CD4-positive, alpha-beta T cell treated with Interleukin-4 for 1 hour (primary cell): ENCODE measurements at regions not wholly inside any gene's neighbourhood (a gene's known extent, or its start where the extent isn't known, plus 50 kb on each side); places are given as distances from the start of the nearest gene placed in this dataset.

Experiments used
- DNase-seq, 2 donors: peaks; one replicate each; pipeline ENCODE4 v3.0.0-alpha.2; 2020 to 2022

GRCh38 chr3:102605153-102605552, 170.3 kb downstream of the ZPLD1 start:
- DNase-seq: no peak

GRCh38 chr3:102608875-102609274, 174.1 kb downstream of the ZPLD1 start:
- DNase-seq: no peak

- no peak for DNase-seq
These were observed 179.3 kb downstream of the ZPLD1 start for GRCh38 chr3:102614021-102614569.

- no peak for DNase-seq
These were observed 179.8 kb downstream of the ZPLD1 start for GRCh38 chr3:102614585-102614984.

DNA sequence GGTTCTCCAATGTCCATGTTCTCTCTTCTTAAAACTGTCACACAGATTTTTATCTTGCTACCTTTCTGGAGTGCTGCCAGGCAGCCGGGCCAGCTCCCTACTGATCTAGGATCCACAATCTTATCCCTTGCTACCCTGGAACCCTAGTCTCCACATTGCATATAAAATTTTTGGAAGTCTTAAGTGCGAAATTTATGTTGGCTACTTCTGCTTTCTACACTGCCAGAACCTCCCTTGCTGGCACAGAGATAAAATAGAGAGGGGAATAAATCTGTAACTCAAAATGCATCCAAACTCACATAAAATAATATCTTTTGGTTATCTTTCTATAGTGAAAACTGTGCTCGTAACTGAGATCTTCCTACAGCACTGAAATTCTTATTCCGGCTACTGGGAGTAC, 182.6 kb downstream of the ZPLD1 start:
- DNase-seq: no peak

- no peak for DNase-seq
These were observed 184.5 kb downstream of the ZPLD1 start for GRCh38 chr3:102619361-102619760.

GRCh38 chr3:102629943-102630342, 195.1 kb downstream of the ZPLD1 start:
- DNase-seq: no peak

GRCh38 chr3:102630531-102630930, 195.7 kb downstream of the ZPLD1 start:
- DNase-seq: no peak

GRCh38 chr3:102643546-102643945, 208.7 kb downstream of the ZPLD1 start:
- no peak for DNase-seq

- no peak for DNase-seq
These were observed 211.7 kb downstream of the ZPLD1 start for GRCh38 chr3:102646557-102646956.

GRCh38 chr3:102660653-102661052, 225.8 kb downstream of the ZPLD1 start:
- DNase-seq: no peak

DNA sequence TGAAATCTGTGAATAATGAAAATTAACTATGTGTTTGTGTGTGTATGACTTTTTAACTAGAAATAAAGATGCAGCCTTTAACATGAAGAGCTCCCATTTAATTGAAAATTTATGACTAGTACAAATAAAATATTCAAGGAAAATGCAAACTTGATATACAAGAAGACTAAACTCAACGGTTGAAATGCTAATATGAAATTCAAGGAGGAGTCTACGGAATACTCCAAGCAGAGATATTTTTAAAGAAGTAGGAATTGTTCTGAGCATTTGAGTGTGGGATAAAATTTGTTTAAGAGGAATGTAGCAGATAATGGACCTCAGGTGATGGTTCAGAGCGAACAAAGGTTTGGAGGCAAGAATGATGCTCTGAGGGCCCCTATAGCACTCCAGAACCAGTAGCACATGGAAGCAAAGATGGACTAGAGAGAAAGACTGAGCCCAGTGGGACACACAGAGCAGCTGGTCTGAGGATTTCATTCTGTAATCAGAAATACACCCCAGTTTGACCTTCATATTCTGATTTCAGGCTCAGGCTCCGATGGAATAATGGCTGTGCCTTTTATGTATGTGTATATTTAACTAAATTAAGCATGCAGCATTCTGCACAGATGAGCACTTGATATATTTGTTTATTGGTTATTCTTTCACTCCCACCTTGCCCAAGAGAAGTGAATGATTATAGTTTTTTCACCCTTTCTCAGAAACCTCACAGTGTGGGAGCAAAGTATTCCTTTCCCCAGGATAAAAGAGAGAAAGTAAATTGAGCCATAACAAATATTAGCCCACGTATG, 227.1 kb downstream of the ZPLD1 start:
- no peak for DNase-seq

DNA sequence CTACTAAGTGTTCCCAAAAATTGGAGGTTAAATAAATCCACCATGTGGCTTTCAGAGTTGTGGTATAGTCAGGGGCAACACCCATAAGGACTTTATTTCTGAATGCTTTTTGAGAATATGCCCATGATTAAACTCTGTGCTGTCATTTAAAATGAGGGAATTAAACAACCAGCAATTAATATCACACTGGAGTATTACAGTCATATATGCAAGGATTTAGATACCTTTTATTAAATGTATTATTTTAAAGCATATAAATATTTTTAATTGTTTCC, 227.6 kb downstream of the ZPLD1 start:
- DNase-seq: no peak

DNA sequence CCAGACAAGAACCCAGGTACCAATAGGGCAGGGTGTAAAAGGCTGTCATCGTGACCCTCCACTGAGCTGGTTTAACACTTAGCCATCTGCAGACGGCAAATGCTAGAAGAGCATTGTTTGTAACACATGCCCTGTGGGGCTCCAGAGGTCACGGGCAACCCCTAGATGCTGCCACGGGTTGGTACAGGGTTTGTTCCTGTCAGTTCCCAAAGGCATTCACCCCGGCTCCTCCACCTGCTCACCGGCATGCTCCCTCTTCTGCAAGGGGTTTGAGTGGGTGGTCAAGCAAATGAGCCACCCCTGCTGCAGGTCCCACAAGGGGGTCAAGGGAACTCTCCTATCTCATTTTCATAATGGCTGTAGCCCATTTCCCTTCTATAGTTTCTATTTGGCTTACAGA, 229.3 kb downstream of the ZPLD1 start:
- no peak for DNase-seq

- no peak for DNase-seq
These were observed 230.4 kb downstream of the ZPLD1 start for GRCh38 chr3:102665183-102665582.

DNA sequence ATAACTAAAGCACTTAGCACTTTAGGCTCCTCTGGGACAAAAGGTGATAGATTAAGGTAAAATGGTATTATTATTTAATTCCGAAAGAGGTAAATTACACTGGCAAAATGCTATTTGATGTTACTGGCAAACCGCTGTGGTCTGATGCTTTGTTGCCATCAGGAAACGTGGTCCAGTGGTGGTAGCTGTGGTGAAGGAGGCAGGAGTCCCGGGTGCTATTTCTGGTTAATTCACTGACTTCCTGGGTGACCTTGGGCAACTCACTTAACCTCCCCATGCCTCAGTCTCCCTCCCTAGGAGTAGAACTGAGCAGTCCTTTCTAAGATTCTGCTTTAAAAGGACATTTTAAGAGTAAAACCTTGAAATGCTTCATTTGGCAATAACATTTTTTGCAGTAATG, 233.4 kb downstream of the ZPLD1 start:
- DNase-seq: no peak

- DNase-seq: no peak
These were observed 236.2 kb downstream of the ZPLD1 start for GRCh38 chr3:102670986-102671385.

DNA sequence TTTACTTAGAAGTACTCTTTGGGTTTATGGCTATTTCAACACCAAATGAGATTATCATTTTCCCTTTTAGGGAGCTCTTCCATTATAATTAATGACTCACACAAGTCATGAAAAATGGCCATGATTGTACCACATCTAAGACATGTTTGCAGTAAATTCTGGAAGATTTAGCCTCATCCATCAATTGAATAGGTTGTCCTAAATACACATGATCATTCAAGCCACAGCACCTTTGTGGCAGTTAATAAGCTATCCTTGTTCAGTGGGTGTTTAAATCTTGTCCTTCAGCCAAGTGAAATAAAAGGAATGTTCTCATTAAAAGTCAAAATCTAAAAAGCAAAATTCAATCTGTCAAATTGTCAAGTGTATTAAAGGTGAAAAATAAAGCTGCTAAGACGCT, 237.5 kb downstream of the ZPLD1 start:
- DNase-seq: no peak

DNA sequence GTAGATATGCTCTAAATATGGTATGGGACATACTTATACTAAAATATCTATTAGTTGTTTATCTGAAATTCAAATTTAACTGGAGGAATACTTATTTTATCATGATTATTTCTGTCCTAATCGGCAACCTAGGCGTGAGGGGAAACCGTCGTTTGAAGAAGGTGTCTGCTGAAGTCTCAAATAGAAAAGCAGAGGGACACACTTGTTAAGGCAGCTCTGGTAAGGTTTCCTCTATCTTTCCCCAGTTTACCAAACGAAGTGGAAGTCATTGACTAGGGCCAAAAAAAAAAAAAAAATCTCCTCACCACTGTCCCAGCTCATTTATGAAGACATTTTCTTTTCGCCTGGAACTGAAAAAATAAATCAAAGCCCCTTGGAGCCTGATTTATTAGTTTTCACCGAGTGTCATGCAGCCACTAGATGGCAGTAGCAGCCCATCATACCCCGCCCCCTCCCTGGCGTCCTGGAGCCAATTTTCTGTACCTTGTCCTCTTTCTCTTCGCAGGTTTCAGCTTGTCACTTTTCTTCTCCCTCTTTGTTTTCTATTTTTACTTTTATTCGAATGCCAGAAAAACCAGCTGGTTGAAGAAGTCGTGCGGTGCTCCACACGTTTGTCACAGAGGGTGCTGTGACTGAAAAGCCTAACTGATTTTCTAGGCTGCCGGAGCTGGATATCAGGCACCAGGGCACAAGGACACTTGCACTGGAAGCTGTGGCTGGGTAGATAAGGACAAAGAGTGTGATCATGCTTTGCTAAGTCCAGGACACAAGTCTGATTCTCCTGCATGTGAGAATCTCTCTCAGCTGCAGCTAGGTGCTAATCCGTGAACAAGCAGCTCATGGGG, 238.7 kb downstream of the ZPLD1 start:
- DNase-seq: peak; percentile 29 to 49

GRCh38 chr3:102674284-102674683, 239.5 kb downstream of the ZPLD1 start:
- no peak for DNase-seq

- no peak for DNase-seq
These were observed 241.6 kb downstream of the ZPLD1 start for GRCh38 chr3:102676424-102676823.

GRCh38 chr3:102682741-102683140, 247.9 kb downstream of the ZPLD1 start:
- no peak for DNase-seq

DNA sequence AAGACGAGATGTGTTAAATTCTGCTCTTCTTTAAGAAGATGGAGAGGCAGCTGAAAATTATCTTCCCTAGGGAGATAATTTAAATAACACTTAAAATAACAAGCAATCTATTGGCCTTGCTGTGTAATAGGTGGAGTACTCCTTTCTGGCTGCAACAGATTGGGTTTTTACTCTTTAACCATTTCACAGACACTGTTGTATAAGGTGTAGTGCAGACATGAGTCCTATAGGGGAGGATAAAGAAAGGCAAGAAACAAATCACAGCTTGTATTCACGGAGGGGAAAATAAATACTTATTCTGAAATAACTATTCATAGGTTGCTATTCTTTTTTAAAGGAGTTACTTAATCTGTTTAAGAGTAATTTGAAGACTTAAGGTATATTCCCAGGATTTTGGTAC, 252.0 kb downstream of the ZPLD1 start:
- no peak for DNase-seq

DNA sequence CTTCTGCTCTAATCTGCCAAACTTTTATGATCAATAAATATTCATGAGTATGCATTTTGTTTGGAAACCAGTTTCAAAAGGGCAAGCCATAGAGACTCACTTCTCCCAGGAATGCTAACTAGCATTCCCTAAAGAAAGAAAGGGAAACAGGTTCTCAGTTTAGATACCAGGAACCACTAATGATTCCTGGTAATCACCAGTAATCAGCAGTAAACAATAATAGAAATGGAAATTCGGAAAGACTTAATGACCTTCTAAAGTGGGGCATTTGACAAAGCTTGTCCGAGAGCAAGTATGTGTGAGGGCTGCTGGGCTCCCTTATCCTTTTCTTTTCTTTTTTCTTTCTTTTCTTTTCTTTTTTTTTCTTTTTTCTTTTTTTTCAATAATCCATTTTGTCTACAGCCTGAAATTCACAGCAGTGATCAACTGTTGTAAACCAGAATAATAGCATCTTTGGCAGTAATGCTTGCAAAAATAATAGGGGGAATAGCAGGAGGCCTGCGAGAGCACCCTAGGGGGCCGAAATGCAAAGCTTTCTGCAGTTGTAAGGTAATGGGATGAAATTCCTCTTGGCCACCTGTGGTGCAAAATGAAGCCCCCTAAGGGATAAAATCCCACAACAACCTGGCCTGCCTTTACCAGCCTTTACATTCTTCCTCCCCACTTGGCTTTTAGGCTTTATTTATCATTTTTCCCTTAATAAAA, 253.2 kb downstream of the ZPLD1 start:
- DNase-seq: no peak
